OCI-LY3 (cell line): ENCODE measurements at regions not wholly inside any gene's neighbourhood (a gene's known extent, or its start where the extent isn't known, plus 50 kb on each side); places are given as distances from the start of the nearest gene placed in this dataset.

Experiments
- H2AFZ ChIP-seq: fragments of 200-600, 300-600 bp; shearing (Covaris generic); 2 replicates; pipeline ENCODE4 v1.6.0; 2014; ENCODE audit warnings: antibody characterized with exemption, low read depth, low read length
- H3K27ac ChIP-seq: fragments of 200-600, 300-600 bp; sonication (generic); 2 replicates; pipeline ENCODE4 v1.5.1; 2014; ENCODE audit warnings: mild to moderate bottlenecking, low read length, moderate library complexity, mixed read lengths
- H3K27me3 ChIP-seq: fragments of 200-600, 300-600 bp; sonication (generic); 2 replicates; pipeline ENCODE4 v1.6.1; 2014; ENCODE audit warnings: low read depth, low read length, mixed read lengths
- H3K36me3 ChIP-seq: fragments of 200-600, 300-600 bp; sonication (generic); replicated peaks from 2 replicates; pipeline ENCODE3; 2014; ENCODE audit warnings: low read depth, low read length, mixed read lengths
- H3K4me1 ChIP-seq: fragments of 300-600, 200-600 bp; sonication (generic); 2 replicates; pipeline ENCODE4 v1.6.1; 2014; ENCODE audit warnings: low read length, mixed read lengths
- H3K4me2 ChIP-seq: fragments of 200-600, 300-600 bp; sonication (generic); 2 replicates; pipeline ENCODE4 v1.6.1; 2014; ENCODE audit warnings: low read length, mixed read lengths
- H3K4me3 ChIP-seq: fragments of 300-600, 200-600 bp; sonication (generic); 2 replicates; pipeline ENCODE4 v1.5.1; 2014; ENCODE audit warnings: antibody characterized with exemption, mild to moderate bottlenecking, low read length, moderate library complexity
- H3K79me2 ChIP-seq: fragments of 300-600, 200-600 bp; shearing (Covaris generic); 2 replicates; pipeline ENCODE4 v1.6.1; 2014; ENCODE audit warnings: mild to moderate bottlenecking, low read length, mixed read lengths
- H3K9ac ChIP-seq: fragments of 300-600, 200-600 bp; shearing (Covaris generic); 2 replicates; pipeline ENCODE4 v1.6.0; 2014; ENCODE audit warnings: mild to moderate bottlenecking, low read length, moderate library complexity
- H3K9me3 ChIP-seq: fragments of 200-600, 300-600 bp; shearing (Covaris generic); 2 replicates; pipeline ENCODE4 v1.6.1; 2014; ENCODE audit warnings: low read length, mixed read lengths; ENCODE audit not compliant: insufficient read depth
- H4K20me1 ChIP-seq: fragments of 200-600, 300-600 bp; sonication (generic); 2 replicates; pipeline ENCODE4 v1.6.1; 2016; ENCODE audit warnings: low read length, mixed read lengths; ENCODE audit not compliant: insufficient read depth
- EZH2phosphoT487 ChIP-seq: fragments of 200-600 bp; shearing (Covaris generic); IDR thresholded peaks from 2 replicates; pipeline ENCODE4 v1.6.1; 2018; ENCODE audit warnings: antibody characterized with exemption, mixed run types, low read depth
- TF ChIP-seq, protein P1 (sequence below): fragments of 200-600, 300-600 bp; sonication (generic); IDR thresholded peaks from 2 replicates; pipeline ENCODE4 v1.5.1; 2014; ENCODE audit warnings: antibody characterized with exemption, low read length, low read depth

GRCh38 chr18:42534313-42534712, 579.3 kb downstream of the PIK3C3 start:
- Histone ChIP-seq H3K9ac (no peak overlapping the region), H3K27ac (no peak overlapping the region), H3K27me3 (no peaks in the 10 kb centered on the region), H3K36me3 (no peaks in the 10 kb centered on the region), H3K4me2 (no peak overlapping the region), H3K4me1 (peaks cover 14% of the 10 kb centered on the region), H3K79me2 (no peaks in the 10 kb centered on the region), H3K9me3 (no peaks in the 10 kb centered on the region), H2AFZ (no peak overlapping the region), H3K4me3 (no peak overlapping the region), H4K20me1 (no peaks in the 10 kb centered on the region)
- TF ChIP-seq, protein P1, sequence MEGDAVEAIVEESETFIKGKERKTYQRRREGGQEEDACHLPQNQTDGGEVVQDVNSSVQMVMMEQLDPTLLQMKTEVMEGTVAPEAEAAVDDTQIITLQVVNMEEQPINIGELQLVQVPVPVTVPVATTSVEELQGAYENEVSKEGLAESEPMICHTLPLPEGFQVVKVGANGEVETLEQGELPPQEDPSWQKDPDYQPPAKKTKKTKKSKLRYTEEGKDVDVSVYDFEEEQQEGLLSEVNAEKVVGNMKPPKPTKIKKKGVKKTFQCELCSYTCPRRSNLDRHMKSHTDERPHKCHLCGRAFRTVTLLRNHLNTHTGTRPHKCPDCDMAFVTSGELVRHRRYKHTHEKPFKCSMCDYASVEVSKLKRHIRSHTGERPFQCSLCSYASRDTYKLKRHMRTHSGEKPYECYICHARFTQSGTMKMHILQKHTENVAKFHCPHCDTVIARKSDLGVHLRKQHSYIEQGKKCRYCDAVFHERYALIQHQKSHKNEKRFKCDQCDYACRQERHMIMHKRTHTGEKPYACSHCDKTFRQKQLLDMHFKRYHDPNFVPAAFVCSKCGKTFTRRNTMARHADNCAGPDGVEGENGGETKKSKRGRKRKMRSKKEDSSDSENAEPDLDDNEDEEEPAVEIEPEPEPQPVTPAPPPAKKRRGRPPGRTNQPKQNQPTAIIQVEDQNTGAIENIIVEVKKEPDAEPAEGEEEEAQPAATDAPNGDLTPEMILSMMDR, result no peak
- no peak for TF ChIP-seq EZH2phosphoT487

GRCh38 chr18:42536442-42536841, 579.0 kb downstream of the RIT2 start:
- H3K27ac ChIP-seq, result no peak overlapping the region
- H3K27me3 ChIP-seq, result no peaks in the 10 kb centered on the region
- H3K36me3 ChIP-seq, result no peaks in the 10 kb centered on the region
- H3K79me2 ChIP-seq, result no peaks in the 10 kb centered on the region
- H4K20me1 ChIP-seq, result no peaks in the 10 kb centered on the region
- no peak overlapping the region for H3K4me3 ChIP-seq
- peaks cover 14% of the 10 kb centered on the region for H3K4me1 ChIP-seq
- no peak overlapping the region for H2AFZ ChIP-seq
- TF ChIP-seq, protein P1, result no peak
- TF ChIP-seq EZH2phosphoT487, result no peak
- no peak overlapping the region for H3K4me2 ChIP-seq
- no peaks in the 10 kb centered on the region for H3K9me3 ChIP-seq
- H3K9ac ChIP-seq, result no peak overlapping the region

GRCh38 chr18:42537291-42537690, 578.2 kb downstream of the RIT2 start:
- Histone ChIP-seq H4K20me1 (no peaks in the 10 kb centered on the region), H2AFZ (no peak overlapping the region), H3K4me3 (no peak overlapping the region), H3K27ac (no peak overlapping the region), H3K9me3 (no peaks in the 10 kb centered on the region), H3K4me1 (peaks cover 14% of the 10 kb centered on the region), H3K4me2 (no peak overlapping the region), H3K79me2 (no peaks in the 10 kb centered on the region), H3K36me3 (no peaks in the 10 kb centered on the region), H3K9ac (no peak overlapping the region), H3K27me3 (no peaks in the 10 kb centered on the region)
- TF ChIP-seq EZH2phosphoT487, result no peak
- TF ChIP-seq, protein P1, result no peak

DNA sequence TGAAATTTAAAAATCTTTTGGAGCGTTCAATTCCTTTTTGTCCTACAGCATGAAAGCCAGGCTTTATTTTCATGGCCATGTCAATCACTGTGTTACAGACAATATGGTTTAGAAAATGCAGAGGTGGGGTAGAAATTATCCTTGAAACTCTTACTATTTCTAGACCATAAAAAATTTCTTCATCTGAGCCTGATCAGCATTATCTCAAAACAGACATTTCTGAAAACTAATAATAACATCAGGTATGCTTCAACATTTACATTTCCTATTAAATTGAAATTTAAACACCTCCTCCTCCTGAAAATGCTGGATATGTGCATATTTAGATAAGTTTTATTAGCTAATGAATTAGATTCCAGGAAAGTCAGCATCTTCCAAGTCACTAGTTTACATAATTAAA, 570.6 kb downstream of the RIT2 start:
- Histone ChIP-seq H2AFZ (no peak overlapping the region), H3K27me3 (no peaks in the 10 kb centered on the region), H3K79me2 (no peaks in the 10 kb centered on the region), H3K4me3 (no peak overlapping the region), H3K4me1 (peaks cover 6% of the 10 kb centered on the region; the same call in 1 of the 2 replicates), H3K36me3 (no peaks in the 10 kb centered on the region), H3K9ac (no peak overlapping the region), H3K9me3 (no peaks in the 10 kb centered on the region), H3K27ac (no peak overlapping the region), H4K20me1 (no peaks in the 10 kb centered on the region), H3K4me2 (no peak overlapping the region)
- no peak for TF ChIP-seq EZH2phosphoT487
- TF ChIP-seq, protein P1, result no peak
